ENCODE measurements at regions not wholly inside any gene's neighbourhood (a gene's known extent, or its start where the extent isn't known, plus 50 kb on each side); places are given as distances from the start of the nearest gene placed in this dataset.
"Not testable (repeated sequence)": the region's sequence is repeated elsewhere in the genome, so short reads cannot be mapped to it uniquely, and the experiment has no call there.

- not testable (repeated sequence) for H3K4me3 ChIP-seq (ENCODE audit: control insufficient read depth, low read depth, low read length); DNase-seq (ENCODE audit: low read depth)
Observed at GRCh38 chr12:14032191-14032590, 50.8 kb upstream of the GRIN2B start.

- no peak overlapping the region for H3K4me3 ChIP-seq (ENCODE audit: control insufficient read depth, low read depth, low read length)
- DNase-seq (ENCODE audit: low read depth), result no peak
- TF ChIP-seq CTCF (IDR thresholded peaks at IDR 0.05; ENCODE audit: control insufficient read depth, insufficient read depth, low read depth, low read length, missing control alignments), result no peak
Observed at GRCh38 chr12:14043776-14044175, 62.4 kb upstream of the GRIN2B start.

GRCh38 chr12:14048941-14049545, 67.6 kb upstream of the GRIN2B start:
- no peak overlapping the region for H3K4me3 ChIP-seq (ENCODE audit: control insufficient read depth, low read depth, low read length)
- no peak for TF ChIP-seq CTCF (IDR thresholded peaks at IDR 0.05; ENCODE audit: control insufficient read depth, insufficient read depth, low read depth, low read length, missing control alignments)
- DNase-seq (ENCODE audit: low read depth), result no peak

GRCh38 chr12:14057895-14058294, 76.5 kb upstream of the GRIN2B start:
- H3K4me3 ChIP-seq (ENCODE audit: control insufficient read depth, low read depth, low read length), result no peak overlapping the region
- no peak for TF ChIP-seq CTCF (IDR thresholded peaks at IDR 0.05; ENCODE audit: control insufficient read depth, insufficient read depth, low read depth, low read length, missing control alignments)
- no peak for DNase-seq (ENCODE audit: low read depth)

GRCh38 chr12:14058717-14059116, 77.3 kb upstream of the GRIN2B start:
- DNase-seq (ENCODE audit: low read depth), result no peak
- no peak overlapping the region for H3K4me3 ChIP-seq (ENCODE audit: control insufficient read depth, low read depth, low read length)
- TF ChIP-seq CTCF (IDR thresholded peaks at IDR 0.05; ENCODE audit: control insufficient read depth, insufficient read depth, low read depth, low read length, missing control alignments), result no peak

- DNase-seq (ENCODE audit: low read depth), result no peak
- no peak overlapping the region for H3K4me3 ChIP-seq (ENCODE audit: control insufficient read depth, low read depth, low read length)
- TF ChIP-seq CTCF (IDR thresholded peaks at IDR 0.05; ENCODE audit: control insufficient read depth, insufficient read depth, low read depth, low read length, missing control alignments), result no peak
Observed at GRCh38 chr12:14059548-14059947, 78.1 kb upstream of the GRIN2B start.

- no peak for TF ChIP-seq CTCF (IDR thresholded peaks at IDR 0.05; ENCODE audit: control insufficient read depth, insufficient read depth, low read depth, low read length, missing control alignments)
- DNase-seq (ENCODE audit: low read depth), result no peak
- no peak overlapping the region for H3K4me3 ChIP-seq (ENCODE audit: control insufficient read depth, low read depth, low read length)
Observed at GRCh38 chr12:14065616-14066015, 84.2 kb upstream of the GRIN2B start.

Measured in AG09309 (cell line).